ENCODE measurements at regions not wholly inside any gene's neighbourhood (a gene's known extent, or its start where the extent isn't known, plus 50 kb on each side); places are given as distances from the start of the nearest gene placed in this dataset.

GRCh38 chr16:5770118-5770517 is 672.5 kb upstream of the EEF2KMT start:
- H3K4me2 ChIP-seq (ENCODE audit: low read depth, low read length), result no peak overlapping the region

GRCh38 chr16:5769513-5769912 is 671.9 kb upstream of the EEF2KMT start:
- CTCF ChIA-PET (ENCODE audit: low intra/inter-chr PET ratio, low total read pairs), result no interaction called here
- WGBS (ENCODE audit: low lambda C conversion rate), result 32% methylated on average over 5 of the region's 5 CpGs
- no peak overlapping the region for H2AFZ ChIP-seq (ENCODE audit: low read length)

More at GRCh38 chr16:5770118-5770517, 672.5 kb upstream of the EEF2KMT start:
- H3K9me3 ChIP-seq (ENCODE audit: low read length), result no peaks in the 10 kb centered on the region
- ATAC-seq, result no peak
- H3K27ac ChIP-seq (ENCODE audit: extremely low read length, insufficient read depth, low read length), result no peak overlapping the region
- H3K9ac ChIP-seq (ENCODE audit: insufficient read depth, low read depth, low read length), result no peak overlapping the region
- H4K20me1 ChIP-seq (ENCODE audit: insufficient read depth, low read length), result no peaks in the 10 kb centered on the region
- POLR2A ChIA-PET, result no interaction called here
- H3K4me1 ChIP-seq (ENCODE audit: insufficient read depth, low read length), result no peaks in the 10 kb centered on the region
- H3K27me3 ChIP-seq (ENCODE audit: control insufficient read depth in 1 of 2, insufficient read depth in 2 of 2, low read length in 2 of 2), result no peaks in the 10 kb centered on the region; a peak in 1 of 5 replicates
- no peak overlapping the region for H2AFZ ChIP-seq (ENCODE audit: low read length)
- H3K36me3 ChIP-seq (replicated peaks in 1 of 2; ENCODE audit: control insufficient read depth in 1 of 2, insufficient read depth in 2 of 2, low read length in 2 of 2), result no peaks in the 10 kb centered on the region
- H3K4me3 ChIP-seq (replicated peaks in 1 of 3; ENCODE audit: insufficient read depth in 1 of 3, low read depth in 2 of 3, low read length in 3 of 3), result no peak overlapping the region
- CTCF ChIA-PET (ENCODE audit: low intra/inter-chr PET ratio, low total read pairs), result no interaction called here
- in situ Hi-C loops (cut with HindIII; ENCODE audit: extremely low pct_ligation_motif_present, low pct_unique_long_range_greater_than_20kb) (no loop called here), intact Hi-C loops (cut with micrococcal nuclease; ENCODE audit: unreplicated experiment) (no loop called here)
- no peak for TF ChIP-seq SP4 (CRISPR knock-in tag; IDR thresholded peaks at IDR 0.05)
- TF ChIP-seq ZNF879 (CRISPR knock-in tag; IDR thresholded peaks at IDR 0.05), result no peak
- TF ChIP-seq RCOR2 (CRISPR knock-in tag; IDR thresholded peaks at IDR 0.05), result no peak
- TF ChIP-seq FOXM1 (CRISPR knock-in tag; IDR thresholded peaks at IDR 0.05), result no peak
- no peak for TF ChIP-seq KAT2B (IDR thresholded peaks at IDR 0.05; ENCODE audit: borderline replicate concordance, low read depth, low read length)
- TF ChIP-seq IKZF4 (CRISPR knock-in tag; IDR thresholded peaks at IDR 0.05; ENCODE audit: borderline replicate concordance, low read depth, not compliant biosample characterization), result no peak
- TF ChIP-seq ZNF615 (CRISPR knock-in tag; IDR thresholded peaks at IDR 0.05; ENCODE audit: borderline replicate concordance), result no peak
- TF ChIP-seq KMT2A (CRISPR knock-in tag; IDR thresholded peaks at IDR 0.05), result no peak
- no peak for TF ChIP-seq REL (CRISPR knock-in tag; conservative IDR thresholded peaks at IDR 0.05)
- TF ChIP-seq BHLHE40 (IDR thresholded peaks at IDR 0.05; ENCODE audit: low read length), result no peak
- TF ChIP-seq ZNF552 (CRISPR knock-in tag; IDR thresholded peaks at IDR 0.05; ENCODE audit: borderline replicate concordance), result no peak
- TF ChIP-seq ZSCAN5A (CRISPR knock-in tag; IDR thresholded peaks at IDR 0.05; ENCODE audit: borderline replicate concordance), result no peak
- 10% methylated on average over 2 of the region's 2 CpGs for whole genome bisulfite sequencing (ENCODE audit: low lambda C conversion rate)
- FAIRE-seq, result no peak
- no TSS peak for BruUV-seq (replicated peaks)
- no peak for DNase-seq (ENCODE audit: low spot score)
- H3K79me2 ChIP-seq (ENCODE audit: insufficient read depth, low read length), result no peaks in the 10 kb centered on the region

More at GRCh38 chr16:5769513-5769912, 671.9 kb upstream of the EEF2KMT start:
- intact Hi-C loops (cut with micrococcal nuclease; ENCODE audit: unreplicated experiment) (no loop called here), in situ Hi-C loops (cut with HindIII; ENCODE audit: extremely low pct_ligation_motif_present, low pct_unique_long_range_greater_than_20kb) (no loop called here)
- H3K36me3 ChIP-seq (replicated peaks in 1 of 2; ENCODE audit: control insufficient read depth in 1 of 2, insufficient read depth in 2 of 2, low read length in 2 of 2), result no peaks in the 10 kb centered on the region
- TF ChIP-seq RAD51 (IDR thresholded peaks at IDR 0.05; ENCODE audit: borderline replicate concordance) (peak; percentile 57; the same call in 1 of the 2 replicates), ZNF160 (CRISPR knock-in tag; IDR thresholded peaks at IDR 0.05) (no peak)
- H3K27me3 ChIP-seq (ENCODE audit: control insufficient read depth in 1 of 2, insufficient read depth in 2 of 2, low read length in 2 of 2), result no peaks in the 10 kb centered on the region; a peak in 1 of 5 replicates
- H3K9me3 ChIP-seq (ENCODE audit: low read length), result no peaks in the 10 kb centered on the region
- no peak overlapping the region for H3K4me3 ChIP-seq (replicated peaks in 1 of 3; ENCODE audit: insufficient read depth in 1 of 3, low read depth in 2 of 3, low read length in 3 of 3)
- POLR2A ChIA-PET, result no interaction called here
- no peak overlapping the region for H3K4me2 ChIP-seq (ENCODE audit: low read depth, low read length)
- H3K9ac ChIP-seq (ENCODE audit: insufficient read depth, low read depth, low read length), result no peak overlapping the region
- BruUV-seq (replicated peaks), result no TSS peak
- FAIRE-seq, result no peak
- H3K79me2 ChIP-seq (ENCODE audit: insufficient read depth, low read length), result no peaks in the 10 kb centered on the region
- DNase-seq (ENCODE audit: low spot score), result no peak
- no peaks in the 10 kb centered on the region for H4K20me1 ChIP-seq (ENCODE audit: insufficient read depth, low read length)
- H3K4me1 ChIP-seq (ENCODE audit: insufficient read depth, low read length), result no peaks in the 10 kb centered on the region
- H3K27ac ChIP-seq (ENCODE audit: extremely low read length, insufficient read depth, low read length), result no peak overlapping the region
- no peak for ATAC-seq

All from HepG2 (cell line).